Neural cell (in vitro differentiated cells): ENCODE measurements at regions not wholly inside any gene's neighbourhood (a gene's known extent, or its start where the extent isn't known, plus 50 kb on each side); places are given as distances from the start of the nearest gene placed in this dataset.

ENCODE experiments used
- H2AFZ ChIP-seq: fragments of 200-600, 300-800 bp; sonication (generic), shearing (Covaris generic); 2 replicates; pipeline ENCODE4 v1.6.0; 2014; ENCODE audit warnings: low read depth, mild to moderate bottlenecking, antibody characterized with exemption, low read length, moderate library complexity
- H3F3A ChIP-seq: fragments of 200-600 bp; shearing (Covaris generic); 2 replicates; pipeline ENCODE4 v1.6.1; 2016; ENCODE audit warnings: mild to moderate bottlenecking, moderate library complexity, mixed read lengths, antibody characterized with exemption, low read length; ENCODE audit not compliant: insufficient read depth, poor library complexity, severe bottlenecking
- H3K27ac ChIP-seq: fragments of 200-600, 300-800 bp; sonication (generic), shearing (Covaris generic); 2 replicates; pipeline ENCODE4 v1.5.1; 2014; ENCODE audit warnings: mild to moderate bottlenecking, low read length, moderate library complexity
- H3K27me3 ChIP-seq: fragments of 300-800, 200-600 bp; sonication (generic), shearing (Covaris generic); 2 replicates; pipeline ENCODE4 v1.6.0; 2014; ENCODE audit warnings: mild to moderate bottlenecking, low read depth, low read length, moderate library complexity; ENCODE audit not compliant: insufficient read depth
- H3K36me3 ChIP-seq: fragments of 300-800, 200-600 bp; sonication (generic), shearing (Covaris generic); 2 replicates; pipeline ENCODE4 v1.5.1; 2014; ENCODE audit warnings: mild to moderate bottlenecking, antibody characterized with exemption, low read length, moderate library complexity; ENCODE audit not compliant: insufficient read depth
- H3K4me2 ChIP-seq: fragments of 300-800, 200-600 bp; sonication (generic), shearing (Covaris generic); 2 replicates; pipeline ENCODE4 v1.6.0; 2014; ENCODE audit warnings: mild to moderate bottlenecking, low read length
- H3K4me3 ChIP-seq: fragments of 300-800, 200-600 bp; sonication (generic), shearing (Covaris generic); 2 replicates; pipeline ENCODE4 v1.5.1; 2014; ENCODE audit warnings: mild to moderate bottlenecking, low read length, moderate library complexity
- H3K79me2 ChIP-seq: fragments of 200-600 bp; shearing (Covaris generic); replicated peaks from 2 replicates; pipeline ENCODE4 v1.6.0; 2014; ENCODE audit warnings: mild to moderate bottlenecking, low read length, moderate library complexity; ENCODE audit not compliant: insufficient read depth
- H3K9ac ChIP-seq: fragments of 300-800, 200-600 bp; sonication (generic), shearing (Covaris generic); 2 replicates; pipeline ENCODE4 v1.6.1; 2016; ENCODE audit warnings: mild to moderate bottlenecking, low read length, mixed read lengths
- H3K9me2 ChIP-seq: fragments of 200-600 bp; shearing (Covaris generic); 2 replicates; pipeline ENCODE4 v1.6.1; 2016; ENCODE audit warnings: mild to moderate bottlenecking, low read length, mixed read lengths; ENCODE audit not compliant: insufficient read depth
- H3K9me3 ChIP-seq: fragments of 200-600, 300-800 bp; sonication (generic), shearing (Covaris generic); 2 replicates; pipeline ENCODE4 v1.6.1; 2016; ENCODE audit warnings: mild to moderate bottlenecking, mixed run types, low read length, moderate library complexity, mixed read lengths
- H4K20me1 ChIP-seq: fragments of 200-600 bp; shearing (Covaris generic); 2 replicates; pipeline ENCODE4 v1.6.1; 2016; ENCODE audit warnings: mild to moderate bottlenecking, mixed run types; ENCODE audit not compliant: insufficient read depth
- EP300 ChIP-seq: fragments of 450-650 bp; conservative IDR thresholded peaks from 2 replicates; pipeline ENCODE4 v1.6.1; 2014; ENCODE audit warnings: antibody characterized with exemption, mild to moderate bottlenecking, moderate library complexity; ENCODE audit not compliant: poor library complexity, severe bottlenecking
- EZH2 ChIP-seq: fragments of 200-600, 300-800 bp; shearing (Covaris generic), sonication (generic); IDR thresholded peaks from 2 replicates; pipeline ENCODE4 v1.6.1; 2014; ENCODE audit warnings: antibody characterized with exemption, low read length, borderline replicate concordance, mild to moderate bottlenecking; ENCODE audit not compliant: insufficient read depth, poor library complexity, severe bottlenecking
- MXI1 ChIP-seq: fragments of 450-650 bp; conservative IDR thresholded peaks from 2 replicates; pipeline ENCODE4 v1.6.1; 2014; ENCODE audit warnings: antibody characterized with exemption, mild to moderate bottlenecking; ENCODE audit not compliant: poor library complexity, severe bottlenecking
- POLR2AphosphoS5 ChIP-seq: IDR thresholded peaks from 2 replicates; pipeline ENCODE4 v1.6.1; 2012
- RAD21 ChIP-seq: fragments of 450-650 bp; conservative IDR thresholded peaks from 2 replicates; pipeline ENCODE4 v1.6.1; 2014; ENCODE audit warnings: antibody characterized with exemption, mild to moderate bottlenecking, moderate library complexity
- REST ChIP-seq: IDR thresholded peaks from 2 replicates; pipeline ENCODE4 v1.6.1; 2012; ENCODE audit warnings: borderline replicate concordance
- SMC3 ChIP-seq: fragments of 450-650 bp; conservative IDR thresholded peaks from 2 replicates; pipeline ENCODE4 v1.6.1; 2014; ENCODE audit warnings: antibody characterized with exemption, mild to moderate bottlenecking, moderate library complexity; ENCODE audit not compliant: poor library complexity
- TAF1 ChIP-seq: IDR thresholded peaks from 2 replicates; pipeline ENCODE4 v1.6.1; 2012; ENCODE audit warnings: low read depth
- TF ChIP-seq, protein P1 (sequence below): fragments of 450-650 bp; IDR thresholded peaks from 2 replicates; pipeline ENCODE4 v1.5.1; 2014; ENCODE audit warnings: antibody characterized with exemption, mild to moderate bottlenecking, moderate library complexity; ENCODE audit not compliant: poor library complexity, severe bottlenecking

DNA sequence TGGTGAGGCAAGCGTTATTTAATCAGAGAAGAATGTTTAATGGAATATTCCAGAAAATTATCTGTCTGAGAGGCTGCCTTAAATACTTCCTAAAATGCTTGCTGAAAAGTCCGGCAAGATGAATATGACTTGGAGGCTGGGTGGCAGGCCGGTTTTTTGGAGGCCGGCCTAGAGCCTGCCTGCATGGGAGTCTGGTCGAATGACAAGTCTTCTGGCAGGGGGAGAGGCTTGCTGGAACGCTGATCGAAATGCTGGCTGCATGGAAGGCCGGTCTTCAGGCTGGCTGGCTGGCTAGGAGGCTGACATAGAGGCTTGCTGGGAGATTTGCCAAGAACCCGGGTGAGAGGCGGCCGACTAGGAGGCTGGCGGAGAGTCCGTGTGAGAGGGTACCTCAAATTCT lies 135.7 kb downstream of the OR13A1 start:
- Histone ChIP-seq H3K27me3 (no peaks in the 10 kb centered on the region), H3K9me3 (no peaks in the 10 kb centered on the region), H4K20me1 (no peaks in the 10 kb centered on the region), H3K9me2 (no peaks in the 10 kb centered on the region), H3K4me3 (no peak overlapping the region), H3F3A (no peaks in the 10 kb centered on the region), H3K9ac (no peak overlapping the region), H3K36me3 (no peaks in the 10 kb centered on the region), H3K79me2 (no peaks in the 10 kb centered on the region), H2AFZ (no peak overlapping the region), H3K27ac (no peak overlapping the region), H3K4me2 (no peak overlapping the region)
- TF ChIP-seq SMC3 (no peak), EP300 (no peak), POLR2AphosphoS5 (no peak), EZH2 (no peak), RAD21 (no peak), TAF1 (no peak), REST (no peak), MXI1 (no peak)
- TF ChIP-seq, protein P1, sequence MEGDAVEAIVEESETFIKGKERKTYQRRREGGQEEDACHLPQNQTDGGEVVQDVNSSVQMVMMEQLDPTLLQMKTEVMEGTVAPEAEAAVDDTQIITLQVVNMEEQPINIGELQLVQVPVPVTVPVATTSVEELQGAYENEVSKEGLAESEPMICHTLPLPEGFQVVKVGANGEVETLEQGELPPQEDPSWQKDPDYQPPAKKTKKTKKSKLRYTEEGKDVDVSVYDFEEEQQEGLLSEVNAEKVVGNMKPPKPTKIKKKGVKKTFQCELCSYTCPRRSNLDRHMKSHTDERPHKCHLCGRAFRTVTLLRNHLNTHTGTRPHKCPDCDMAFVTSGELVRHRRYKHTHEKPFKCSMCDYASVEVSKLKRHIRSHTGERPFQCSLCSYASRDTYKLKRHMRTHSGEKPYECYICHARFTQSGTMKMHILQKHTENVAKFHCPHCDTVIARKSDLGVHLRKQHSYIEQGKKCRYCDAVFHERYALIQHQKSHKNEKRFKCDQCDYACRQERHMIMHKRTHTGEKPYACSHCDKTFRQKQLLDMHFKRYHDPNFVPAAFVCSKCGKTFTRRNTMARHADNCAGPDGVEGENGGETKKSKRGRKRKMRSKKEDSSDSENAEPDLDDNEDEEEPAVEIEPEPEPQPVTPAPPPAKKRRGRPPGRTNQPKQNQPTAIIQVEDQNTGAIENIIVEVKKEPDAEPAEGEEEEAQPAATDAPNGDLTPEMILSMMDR: no peak

DNA sequence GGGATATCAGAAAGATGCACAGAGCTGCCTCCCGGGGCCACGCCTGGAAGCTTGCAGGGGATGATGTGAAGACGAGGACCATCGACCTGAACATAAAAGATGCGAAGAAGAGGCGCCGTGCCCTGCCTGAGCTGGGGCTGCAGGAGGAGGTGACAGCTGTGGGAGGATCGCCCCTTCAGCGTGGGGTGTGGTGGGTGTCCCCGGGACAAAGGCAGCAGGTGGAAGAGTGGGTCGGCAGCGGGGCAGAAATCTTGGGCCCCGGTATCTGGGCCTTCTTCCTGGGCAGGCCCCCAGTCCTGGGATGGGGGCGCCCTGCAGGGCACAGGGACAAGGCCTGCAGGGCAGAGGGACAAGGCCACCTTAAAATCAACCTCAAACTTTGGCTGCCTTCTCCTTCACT lies 134.9 kb downstream of the OR13A1 start:
- no peaks in the 10 kb centered on the region for H3K79me2 ChIP-seq
- no peaks in the 10 kb centered on the region for H4K20me1 ChIP-seq
- H3K27ac ChIP-seq: no peak overlapping the region
- H3F3A ChIP-seq: no peaks in the 10 kb centered on the region
- no peaks in the 10 kb centered on the region for H3K9me3 ChIP-seq
- no peak overlapping the region for H3K4me3 ChIP-seq
- H3K9me2 ChIP-seq: no peaks in the 10 kb centered on the region
- no peaks in the 10 kb centered on the region for H3K27me3 ChIP-seq
- TF ChIP-seq MXI1 (no peak), SMC3 (no peak), RAD21 (no peak), EP300 (no peak), EZH2 (no peak), REST (no peak), TAF1 (no peak), POLR2AphosphoS5 (no peak)
- TF ChIP-seq, protein P1: no peak
- H2AFZ ChIP-seq: no peak overlapping the region
- no peak overlapping the region for H3K9ac ChIP-seq
- H3K4me2 ChIP-seq: no peak overlapping the region
- H3K36me3 ChIP-seq: no peaks in the 10 kb centered on the region
